Type B pancreatic cell (in vitro differentiated cells): ENCODE measurements at regions not wholly inside any gene's neighbourhood (a gene's known extent, or its start where the extent isn't known, plus 50 kb on each side); places are given as distances from the start of the nearest gene placed in this dataset.
"Not testable (repeated sequence)": the region's sequence is repeated elsewhere in the genome, so short reads cannot be mapped to it uniquely, and the experiment has no call there.

ENCODE experiments used
- DNase-seq: peaks from one replicate; pipeline ENCODE4 v3.0.0; 2021; ENCODE audit warnings: mixed read lengths; ENCODE audit not compliant: unreplicated experiment; ENCODE audit errors: extremely low spot score
- H3K27ac Mint-ChIP-seq: 2 replicates; pipeline ENCODE4 v1.8.0; 2021; ENCODE audit warnings: mild to moderate bottlenecking, mixed read lengths
- H3K27me3 Mint-ChIP-seq: 2 replicates; pipeline ENCODE4 v1.8.0; 2021; ENCODE audit warnings: mixed read lengths
- H3K36me3 Mint-ChIP-seq: 2 replicates; pipeline ENCODE4 v1.8.0; 2021; ENCODE audit warnings: mixed read lengths
- H3K4me1 Mint-ChIP-seq: one replicate; pipeline ENCODE4 v1.8.0; 2021; ENCODE audit warnings: mixed read lengths; ENCODE audit not compliant: unreplicated experiment
- H3K4me3 Mint-ChIP-seq: 2 replicates; pipeline ENCODE4 v1.8.0; 2021; ENCODE audit warnings: mild to moderate bottlenecking, mixed read lengths
- H3K9me3 Mint-ChIP-seq: 2 replicates; pipeline ENCODE4 v1.8.0; 2021; ENCODE audit warnings: mixed read lengths
- TF ChIP-seq, protein P1 (sequence below): fragments of 200-600 bp; sonication (generic); conservative IDR thresholded peaks from 2 replicates; pipeline ENCODE4 v1.5.0; 2021; ENCODE audit warnings: antibody characterized with exemption, mild to moderate bottlenecking

DNA sequence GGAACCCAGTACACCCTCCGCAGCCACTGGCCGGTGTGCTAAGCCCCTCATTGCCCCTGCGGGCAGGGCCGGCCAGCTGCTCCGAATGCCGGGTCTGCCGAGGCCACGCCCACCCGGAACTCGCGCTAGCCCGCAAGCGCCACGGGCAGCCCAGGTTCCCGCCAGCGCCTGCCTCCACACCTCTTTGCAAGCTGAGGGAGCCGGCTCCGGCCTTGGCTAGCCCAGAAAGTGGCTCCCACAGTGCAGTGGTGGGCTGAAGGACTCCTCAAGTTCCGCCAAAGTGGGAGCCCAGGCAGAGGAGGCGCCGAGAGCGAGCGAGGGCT lies 81.4 kb upstream of the BCHE start:
- H3K27ac Mint-ChIP-seq: no peak overlapping the region
- no peaks in the 10 kb centered on the region for H3K4me1 Mint-ChIP-seq
- TF ChIP-seq, protein P1, sequence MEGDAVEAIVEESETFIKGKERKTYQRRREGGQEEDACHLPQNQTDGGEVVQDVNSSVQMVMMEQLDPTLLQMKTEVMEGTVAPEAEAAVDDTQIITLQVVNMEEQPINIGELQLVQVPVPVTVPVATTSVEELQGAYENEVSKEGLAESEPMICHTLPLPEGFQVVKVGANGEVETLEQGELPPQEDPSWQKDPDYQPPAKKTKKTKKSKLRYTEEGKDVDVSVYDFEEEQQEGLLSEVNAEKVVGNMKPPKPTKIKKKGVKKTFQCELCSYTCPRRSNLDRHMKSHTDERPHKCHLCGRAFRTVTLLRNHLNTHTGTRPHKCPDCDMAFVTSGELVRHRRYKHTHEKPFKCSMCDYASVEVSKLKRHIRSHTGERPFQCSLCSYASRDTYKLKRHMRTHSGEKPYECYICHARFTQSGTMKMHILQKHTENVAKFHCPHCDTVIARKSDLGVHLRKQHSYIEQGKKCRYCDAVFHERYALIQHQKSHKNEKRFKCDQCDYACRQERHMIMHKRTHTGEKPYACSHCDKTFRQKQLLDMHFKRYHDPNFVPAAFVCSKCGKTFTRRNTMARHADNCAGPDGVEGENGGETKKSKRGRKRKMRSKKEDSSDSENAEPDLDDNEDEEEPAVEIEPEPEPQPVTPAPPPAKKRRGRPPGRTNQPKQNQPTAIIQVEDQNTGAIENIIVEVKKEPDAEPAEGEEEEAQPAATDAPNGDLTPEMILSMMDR: no peak
- peak overlapping the region; percentile 83 for H3K4me3 Mint-ChIP-seq
- H3K36me3 Mint-ChIP-seq: no peaks in the 10 kb centered on the region
- no peak for DNase-seq
- no peaks in the 10 kb centered on the region for H3K27me3 Mint-ChIP-seq
- H3K9me3 Mint-ChIP-seq: peaks cover 6% of the 10 kb centered on the region

DNA sequence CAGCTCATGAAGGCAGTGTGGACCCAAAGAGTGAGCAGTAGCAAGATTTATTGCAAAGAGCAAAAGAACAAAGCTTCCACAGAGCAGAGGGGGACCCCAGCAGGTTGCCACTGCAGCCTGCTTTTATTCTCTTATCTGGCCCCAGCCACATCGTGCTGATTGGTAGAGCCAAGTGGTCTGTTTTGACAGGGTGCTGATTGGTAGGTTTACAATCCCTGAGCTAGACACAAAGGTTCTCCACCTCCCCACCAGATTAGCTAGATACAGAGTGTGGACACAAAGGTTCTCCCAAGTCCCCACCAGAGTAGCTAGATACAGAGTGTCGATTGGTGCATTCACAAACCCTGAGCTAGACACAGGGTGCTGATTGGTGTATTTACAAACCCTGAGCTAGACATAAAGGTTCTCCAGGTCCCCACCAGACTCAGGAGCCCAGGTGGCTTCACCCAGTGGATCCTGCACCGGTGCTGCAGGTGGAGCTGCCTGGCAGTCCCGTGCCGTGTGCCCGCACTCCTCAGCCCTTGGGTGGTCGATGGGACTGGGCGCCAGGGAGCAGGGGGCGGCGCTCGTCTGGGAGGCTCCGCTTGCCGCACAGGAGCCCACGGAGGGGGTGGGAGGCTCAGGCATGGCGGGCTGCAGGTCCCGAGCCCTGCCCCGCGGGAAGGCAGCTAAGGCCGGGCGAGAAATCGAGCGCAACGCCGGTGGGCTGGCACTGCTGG lies 80.9 kb upstream of the BCHE start:
- H3K36me3 Mint-ChIP-seq, H3K27ac Mint-ChIP-seq, H3K9me3 Mint-ChIP-seq, H3K4me1 Mint-ChIP-seq, H3K27me3 Mint-ChIP-seq, DNase-seq: not testable (repeated sequence)
- H3K4me3 Mint-ChIP-seq: peak overlapping the region; percentile 14

DNA sequence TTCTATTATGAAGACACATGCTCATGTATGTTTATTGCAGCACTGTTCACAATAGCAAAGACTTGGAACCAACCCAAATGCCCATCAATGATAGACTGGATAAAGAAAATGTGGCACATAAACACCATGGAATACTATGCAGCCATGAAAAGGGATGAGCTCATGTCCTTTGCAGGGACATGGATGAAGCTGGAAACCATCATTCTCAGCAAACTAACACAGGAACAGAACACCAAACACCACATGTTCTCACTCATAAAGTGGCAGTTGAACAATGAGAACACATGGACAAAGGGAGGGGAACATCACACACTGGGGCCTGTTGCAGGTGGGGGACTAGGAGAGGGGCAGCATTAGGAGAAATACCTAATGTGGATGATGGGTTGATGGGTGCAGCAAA lies 77.9 kb upstream of the BCHE start:
- DNase-seq, H3K4me1 Mint-ChIP-seq, H3K9me3 Mint-ChIP-seq, H3K36me3 Mint-ChIP-seq, H3K4me3 Mint-ChIP-seq, H3K27ac Mint-ChIP-seq, H3K27me3 Mint-ChIP-seq: not testable (repeated sequence)

DNA sequence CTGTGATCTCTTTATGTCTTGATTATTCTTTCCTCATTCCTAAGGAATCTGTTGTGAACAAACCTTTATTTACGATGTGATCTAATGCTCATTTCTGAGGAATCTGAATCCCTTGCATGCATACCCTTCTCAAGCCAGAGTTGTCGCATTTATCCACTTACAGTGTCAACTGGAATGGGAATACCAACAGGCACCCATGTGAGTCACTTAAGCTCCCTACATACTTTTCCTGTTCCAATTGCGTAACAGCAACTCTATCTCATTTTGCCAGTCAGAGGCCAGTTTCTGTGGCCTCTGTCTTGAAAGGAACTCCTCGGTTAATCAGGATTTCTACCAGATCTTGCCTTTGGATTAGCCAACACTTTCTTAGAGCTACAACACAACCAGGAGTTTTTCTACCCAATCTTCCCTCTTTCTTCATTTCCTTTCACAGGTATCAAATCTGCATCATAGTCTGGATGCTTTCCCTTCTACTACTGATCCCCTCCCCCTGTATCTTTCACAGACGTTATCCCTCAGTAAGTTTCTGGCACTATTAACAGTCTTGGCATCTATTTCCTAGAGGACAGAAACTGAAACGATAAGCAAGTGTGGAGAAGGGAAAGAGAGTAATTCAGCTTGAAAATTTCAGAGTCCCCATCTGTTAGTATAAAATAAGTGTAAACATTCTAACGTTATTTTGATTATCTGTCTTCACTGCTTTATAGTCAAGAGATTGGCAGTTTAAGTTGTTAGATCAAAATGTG lies 66.8 kb upstream of the BCHE start:
- no peak overlapping the region for H3K27ac Mint-ChIP-seq
- H3K4me1 Mint-ChIP-seq: no peaks in the 10 kb centered on the region
- H3K36me3 Mint-ChIP-seq: no peaks in the 10 kb centered on the region

DNA sequence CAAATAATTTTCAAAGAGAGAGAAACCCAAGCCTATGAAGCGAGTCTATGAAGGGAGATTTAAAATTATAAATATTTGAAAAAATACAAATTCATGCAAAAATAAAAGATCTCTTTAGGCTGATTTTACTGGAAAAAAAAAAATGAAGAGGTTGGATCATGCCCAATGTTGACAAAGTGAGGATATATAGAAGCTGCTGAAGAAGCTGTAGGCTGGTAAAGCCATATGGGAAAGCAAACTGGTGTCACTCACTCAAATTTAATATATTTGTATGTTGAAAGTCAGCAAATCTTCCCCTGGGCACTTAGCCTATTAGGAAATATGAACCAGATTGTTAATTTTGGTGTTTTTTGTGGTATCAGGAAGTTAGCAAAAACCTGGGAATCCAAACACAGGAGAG lies 61.8 kb upstream of the BCHE start:
- Mint-ChIP-seq H3K4me1 (no peaks in the 10 kb centered on the region), H3K4me3 (no peak overlapping the region), H3K27me3 (no peaks in the 10 kb centered on the region), H3K27ac (no peak overlapping the region), H3K9me3 (peaks cover 5% of the 10 kb centered on the region), H3K36me3 (no peaks in the 10 kb centered on the region)
- no peak for DNase-seq
- TF ChIP-seq, protein P1: no peak

More for the DNA sequence above, 66.8 kb upstream of the BCHE start:
- Mint-ChIP-seq H3K9me3 (peaks cover 5% of the 10 kb centered on the region), H3K4me3 (no peak overlapping the region), H3K27me3 (no peaks in the 10 kb centered on the region)
- TF ChIP-seq, protein P1: no peak
- no peak for DNase-seq

DNA sequence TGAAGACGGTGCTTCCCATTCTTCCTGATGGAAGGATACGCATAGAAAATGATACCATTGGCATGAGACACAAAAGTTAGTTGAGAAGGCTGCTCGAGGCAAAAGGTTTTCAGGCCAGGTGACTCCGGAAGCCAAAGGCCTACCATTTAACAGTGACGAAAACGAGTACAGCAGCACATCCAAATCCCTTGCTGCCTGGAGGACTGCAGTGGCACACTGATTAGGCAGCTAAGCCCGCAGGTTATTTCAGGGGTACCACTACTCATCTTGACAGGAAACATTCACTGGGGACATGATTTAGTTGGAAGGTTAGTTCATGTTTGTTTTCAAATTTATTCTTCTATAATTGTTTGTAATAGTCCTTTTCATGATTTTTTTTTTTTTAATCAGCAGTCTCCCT lies 59.9 kb upstream of the BCHE start:
- H3K4me1 Mint-ChIP-seq: no peaks in the 10 kb centered on the region
- H3K36me3 Mint-ChIP-seq: no peaks in the 10 kb centered on the region
- no peak for DNase-seq
- H3K9me3 Mint-ChIP-seq: no peaks in the 10 kb centered on the region
- TF ChIP-seq, protein P1: no peak
- no peak overlapping the region for H3K4me3 Mint-ChIP-seq
- H3K27me3 Mint-ChIP-seq: no peaks in the 10 kb centered on the region
- no peak overlapping the region for H3K27ac Mint-ChIP-seq
